PC-9 (cell line): ENCODE measurements at regions not wholly inside any gene's neighbourhood (a gene's known extent, or its start where the extent isn't known, plus 50 kb on each side); places are given as distances from the start of the nearest gene placed in this dataset.

ENCODE experiments used
- BruUV-seq: library from RNA; stranded (reverse); fragments of 400-500 nt; replicated peaks from 2 replicates; lab custom pipeline; 2021; lab: Mats Ljungman, UMichigan
- CTCF ChIA-PET: fragments of 300-600 bp; sonication (Branson Sonifier 250); formaldehyde crosslinking; loops from one replicate; lab custom pipeline; 2022; ENCODE audit warnings: antibody characterized with exemption; lab: Charles Lee
- POLR2A ChIA-PET: fragments of 300-600 bp; sonication (Branson Sonifier 250); formaldehyde crosslinking; loops from one replicate; lab custom pipeline; 2022; ENCODE audit warnings: antibody characterized with exemption; ENCODE audit not compliant: unreplicated experiment; lab: Charles Lee
- DNase-seq, 2 experiments: peaks; one replicate each; pipeline versions ENCODE4 v3.0.0 to v3.0.0-alpha.2; 2015 to 2022; ENCODE audit warnings: mixed read lengths in 1 of 2
- H2AFZ ChIP-seq: fragments of 200-600 bp; sonication (generic); 2 replicates; pipeline ENCODE4 v1.8.1; 2017; ENCODE audit warnings: antibody characterized with exemption
- H3F3A ChIP-seq: fragments of 200-600 bp; sonication (generic); 2 replicates; pipeline ENCODE4 v1.8.1; 2017; ENCODE audit warnings: antibody characterized with exemption, mild to moderate bottlenecking, low read depth; ENCODE audit not compliant: insufficient read depth
- H3K27ac ChIP-seq: fragments of 200-600 bp; sonication (generic); 2 replicates; pipeline ENCODE4 v1.6.1; 2016; ENCODE audit warnings: mixed run types
- H3K27me3 ChIP-seq: fragments of 200-600 bp; sonication (generic); 2 replicates; pipeline ENCODE4 v1.6.1; 2016; ENCODE audit warnings: low read depth, mixed run types; ENCODE audit not compliant: insufficient read depth
- H3K36me3 ChIP-seq: fragments of 200-600 bp; sonication (generic); 2 replicates; pipeline ENCODE4 v1.6.1; 2016; ENCODE audit warnings: low read depth, mixed run types
- H3K4me1 ChIP-seq: fragments of 200-600 bp; sonication (generic); replicated peaks from 2 replicates; pipeline ENCODE4 v1.6.1; 2016; ENCODE audit warnings: mixed run types; ENCODE audit not compliant: insufficient read depth
- H3K4me2 ChIP-seq: fragments of 200-600 bp; sonication (generic); 2 replicates; pipeline ENCODE4 v1.6.1; 2017; ENCODE audit warnings: mixed run types
- H3K4me3 ChIP-seq: fragments of 200-600 bp; sonication (generic); 2 replicates; pipeline ENCODE4 v1.6.1; 2016; ENCODE audit warnings: mixed run types
- H3K79me2 ChIP-seq: fragments of 200-600 bp; sonication (generic); 2 replicates; pipeline ENCODE4 v1.6.1; 2017; ENCODE audit warnings: low read depth, mixed run types
- H3K9me2 ChIP-seq: fragments of 200-600 bp; sonication (generic); 2 replicates; pipeline ENCODE4 v1.8.1; 2017; ENCODE audit warnings: mild to moderate bottlenecking; ENCODE audit not compliant: insufficient read depth
- H3K9me3 ChIP-seq: fragments of 200-600 bp; sonication (generic); 2 replicates; pipeline ENCODE4 v1.8.1; 2016; ENCODE audit warnings: low read depth; ENCODE audit not compliant: insufficient read depth
- H4K20me1 ChIP-seq: fragments of 200-600 bp; sonication (generic); 2 replicates; pipeline ENCODE4 v1.8.1; 2017; ENCODE audit not compliant: insufficient read depth
- CTCF ChIP-seq: fragments of 200-600 bp; sonication (generic); conservative IDR thresholded peaks from 2 replicates; pipeline ENCODE4 v1.6.1; 2017; ENCODE audit warnings: mixed run types, antibody characterized with exemption, mild to moderate bottlenecking, moderate library complexity
- EZH2 ChIP-seq: fragments of 200-600 bp; sonication (generic); IDR thresholded peaks from 2 replicates; pipeline ENCODE4 v1.8.0; 2017; ENCODE audit warnings: antibody characterized with exemption, low read depth
- intact Hi-C: fragments of 100-400 bp; cut with micrococcal nuclease; formaldehyde crosslinking; loops from one replicate; pipeline ENCODE4 v1.10.0; 2022; ENCODE audit not compliant: unreplicated experiment

- TF ChIP-seq CTCF (no peak), EZH2 (no peak)
- Histone ChIP-seq H3K9me2 (no peaks in the 10 kb centered on the region), H3F3A (no peaks in the 10 kb centered on the region), H4K20me1 (no peaks in the 10 kb centered on the region), H3K4me3 (no peak overlapping the region), H3K27ac (no peak overlapping the region), H2AFZ (no peak overlapping the region), H3K27me3 (peaks cover 8% of the 10 kb centered on the region; the same call in 1 of the 2 replicates), H3K9me3 (no peaks in the 10 kb centered on the region), H3K79me2 (no peaks in the 10 kb centered on the region), H3K36me3 (no peaks in the 10 kb centered on the region), H3K4me2 (no peak overlapping the region), H3K4me1 (no peaks in the 10 kb centered on the region)
- CTCF ChIA-PET, result no interaction called here
- DNase-seq, result no peak
- POLR2A ChIA-PET, result no interaction called here
- BruUV-seq, result no TSS peak
- intact Hi-C loops, result no loop called here
These were observed 324.4 kb downstream of the ETAA1 start for GRCh38 chr2:67721516-67721915.

GRCh38 chr2:67724261-67724660 is 327.1 kb downstream of the ETAA1 start:
- Histone ChIP-seq H2AFZ (no peak overlapping the region), H3K9me2 (no peaks in the 10 kb centered on the region), H3K4me1 (no peaks in the 10 kb centered on the region), H3K27me3 (peaks cover 33% of the 10 kb centered on the region), H3K79me2 (no peaks in the 10 kb centered on the region), H3K9me3 (no peaks in the 10 kb centered on the region), H3F3A (no peaks in the 10 kb centered on the region), H3K4me2 (no peak overlapping the region), H4K20me1 (no peaks in the 10 kb centered on the region), H3K27ac (no peak overlapping the region), H3K36me3 (no peaks in the 10 kb centered on the region), H3K4me3 (no peak overlapping the region)
- BruUV-seq, result no TSS peak
- no peak for DNase-seq
- ChIA-PET POLR2A (no interaction called here), CTCF (no interaction called here)
- TF ChIP-seq CTCF (no peak), EZH2 (no peak)
- intact Hi-C loops, result no loop called here

DNA sequence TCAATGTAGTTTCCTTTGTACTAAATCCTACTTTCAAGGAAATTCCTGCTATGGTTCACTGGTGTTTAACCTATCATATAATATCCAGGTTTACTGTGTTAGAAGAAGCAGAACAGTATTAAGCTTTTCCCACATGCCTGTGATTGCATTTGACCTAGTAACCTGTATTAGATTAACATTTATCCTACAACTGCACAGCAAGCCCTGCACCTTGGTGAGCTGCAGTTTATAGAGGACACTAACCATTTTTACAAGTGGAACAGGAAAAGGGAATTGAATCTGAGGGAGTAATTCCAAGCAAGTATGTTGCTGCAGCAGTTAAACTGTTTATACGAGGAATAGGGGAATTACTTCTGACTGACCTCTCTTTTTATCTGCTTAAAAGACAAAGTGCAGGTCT is 328.6 kb downstream of the ETAA1 start:
- H4K20me1 ChIP-seq, result no peaks in the 10 kb centered on the region
- no peaks in the 10 kb centered on the region for H3F3A ChIP-seq
- H3K4me2 ChIP-seq, result no peak overlapping the region
- no peaks in the 10 kb centered on the region for H3K79me2 ChIP-seq
- H3K9me2 ChIP-seq, result no peaks in the 10 kb centered on the region
- no peak overlapping the region for H3K27ac ChIP-seq
- H2AFZ ChIP-seq, result no peak overlapping the region
- peaks cover 41% of the 10 kb centered on the region for H3K27me3 ChIP-seq
- H3K4me3 ChIP-seq, result no peak overlapping the region
- DNase-seq, result no peak
- ChIA-PET POLR2A (no interaction called here), CTCF (no interaction called here)
- H3K36me3 ChIP-seq, result no peaks in the 10 kb centered on the region
- TF ChIP-seq EZH2 (no peak), CTCF (no peak)
- BruUV-seq, result no TSS peak
- intact Hi-C loops, result no loop called here
- H3K4me1 ChIP-seq, result no peaks in the 10 kb centered on the region
- no peaks in the 10 kb centered on the region for H3K9me3 ChIP-seq
